HuH-7 (cell line): ENCODE measurements at regions not wholly inside any gene's neighbourhood (a gene's known extent, or its start where the extent isn't known, plus 50 kb on each side); places are given as distances from the start of the nearest gene placed in this dataset.

Experiments used
- DNase-seq: peaks from one replicate; pipeline ENCODE4 v3.0.0; 2011; ENCODE audit warnings: low spot score

- no peak for DNase-seq
Measured at GRCh38 chr2:8279506-8279905, 402.4 kb upstream of the ID2 start.

GRCh38 chr2:8281234-8281633 is 400.6 kb upstream of the ID2 start:
- no peak for DNase-seq

- no peak for DNase-seq
Measured at GRCh38 chr2:8281950-8282857, 399.7 kb upstream of the ID2 start.

- no peak for DNase-seq
Measured at GRCh38 chr2:8282858-8283252, 399.0 kb upstream of the ID2 start.

- peak; percentile 15 for DNase-seq
Measured at GRCh38 chr2:8285081-8285480, 396.8 kb upstream of the ID2 start.

- DNase-seq: no peak
Measured at GRCh38 chr2:8285898-8286297, 396.0 kb upstream of the ID2 start.

- DNase-seq: no peak
Measured at GRCh38 chr2:8288206-8288605, 393.6 kb upstream of the ID2 start.

GRCh38 chr2:8289111-8289510 is 392.7 kb upstream of the ID2 start:
- DNase-seq: no peak

GRCh38 chr2:8290771-8291352 is 391.0 kb upstream of the ID2 start:
- no peak for DNase-seq

- DNase-seq: no peak
Measured at GRCh38 chr2:8296306-8296705, 385.6 kb upstream of the ID2 start.

GRCh38 chr2:8297376-8298231 is 384.3 kb upstream of the ID2 start:
- no peak for DNase-seq

GRCh38 chr2:8298783-8299182 is 383.1 kb upstream of the ID2 start:
- no peak for DNase-seq

GRCh38 chr2:8300216-8300615 is 381.6 kb upstream of the ID2 start:
- no peak for DNase-seq

- DNase-seq: no peak
Measured at GRCh38 chr2:8300905-8301304, 381.0 kb upstream of the ID2 start.

GRCh38 chr2:8303322-8303832 is 378.5 kb upstream of the ID2 start:
- DNase-seq: no peak

GRCh38 chr2:8304821-8305766 is 376.8 kb upstream of the ID2 start:
- no peak for DNase-seq

- no peak for DNase-seq
Measured at GRCh38 chr2:8306530-8307351, 375.1 kb upstream of the ID2 start.

- no peak for DNase-seq
Measured at GRCh38 chr2:8307606-8308180, 374.2 kb upstream of the ID2 start.

GRCh38 chr2:8309131-8309530 is 372.7 kb upstream of the ID2 start:
- no peak for DNase-seq
